OCI-LY7 (cell line): ENCODE measurements at regions not wholly inside any gene's neighbourhood (a gene's known extent, or its start where the extent isn't known, plus 50 kb on each side); places are given as distances from the start of the nearest gene placed in this dataset.

Experiments used
- EZH2phosphoT487 ChIP-seq: fragments of 200-600 bp; sonication (generic); IDR thresholded peaks from 2 replicates; pipeline ENCODE4 v1.6.1; 2018; ENCODE audit warnings: low read depth, borderline replicate concordance, mild to moderate bottlenecking, mixed run types, antibody characterized with exemption, low read length, moderate library complexity, mixed read lengths
- TF ChIP-seq, protein P1 (sequence below): fragments of 200-600 bp; sonication (generic); conservative IDR thresholded peaks from 2 replicates; pipeline ENCODE4 v1.5.1; 2014; ENCODE audit warnings: mild to moderate bottlenecking, antibody characterized with exemption, low read length, moderate library complexity, mixed read lengths

DNA sequence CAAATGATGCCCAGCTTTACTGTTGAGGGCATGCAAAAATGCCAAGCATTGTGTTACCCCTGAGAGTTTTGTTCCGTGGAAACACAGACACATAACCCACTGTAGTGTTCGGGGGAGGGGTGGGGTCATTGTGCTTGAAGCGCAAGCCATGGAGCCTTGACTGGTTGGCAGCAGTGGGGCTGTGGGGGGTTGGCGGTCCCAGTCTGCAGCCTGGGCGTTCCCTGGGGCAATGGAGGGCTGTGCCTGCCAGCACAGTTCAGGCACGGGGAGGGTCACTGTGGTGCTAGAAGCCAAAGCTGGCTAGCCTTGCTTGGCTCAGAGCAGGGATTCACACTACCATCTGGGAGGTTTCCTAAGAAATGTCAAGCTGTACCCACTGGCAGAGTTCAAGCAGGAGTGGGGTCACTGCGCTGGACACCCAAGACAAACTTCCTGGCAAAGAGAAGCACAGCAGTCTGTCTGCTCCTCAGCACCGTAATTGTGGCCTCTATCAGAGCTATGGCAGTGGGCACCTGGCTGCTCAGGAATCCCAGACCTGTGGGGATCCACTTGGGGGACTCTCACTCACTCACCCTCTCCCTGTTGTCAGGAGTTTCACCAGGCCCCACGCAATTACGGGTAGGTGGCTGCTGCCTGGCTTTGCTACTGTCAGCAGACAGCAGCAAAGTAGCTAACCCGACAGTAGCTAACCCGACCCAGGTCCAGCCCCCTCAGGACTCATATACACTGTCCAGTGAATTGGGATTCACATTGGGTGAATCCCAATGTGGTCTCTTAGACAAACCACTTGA is 292.4 kb downstream of the ZWINT start:
- TF ChIP-seq, protein P1, sequence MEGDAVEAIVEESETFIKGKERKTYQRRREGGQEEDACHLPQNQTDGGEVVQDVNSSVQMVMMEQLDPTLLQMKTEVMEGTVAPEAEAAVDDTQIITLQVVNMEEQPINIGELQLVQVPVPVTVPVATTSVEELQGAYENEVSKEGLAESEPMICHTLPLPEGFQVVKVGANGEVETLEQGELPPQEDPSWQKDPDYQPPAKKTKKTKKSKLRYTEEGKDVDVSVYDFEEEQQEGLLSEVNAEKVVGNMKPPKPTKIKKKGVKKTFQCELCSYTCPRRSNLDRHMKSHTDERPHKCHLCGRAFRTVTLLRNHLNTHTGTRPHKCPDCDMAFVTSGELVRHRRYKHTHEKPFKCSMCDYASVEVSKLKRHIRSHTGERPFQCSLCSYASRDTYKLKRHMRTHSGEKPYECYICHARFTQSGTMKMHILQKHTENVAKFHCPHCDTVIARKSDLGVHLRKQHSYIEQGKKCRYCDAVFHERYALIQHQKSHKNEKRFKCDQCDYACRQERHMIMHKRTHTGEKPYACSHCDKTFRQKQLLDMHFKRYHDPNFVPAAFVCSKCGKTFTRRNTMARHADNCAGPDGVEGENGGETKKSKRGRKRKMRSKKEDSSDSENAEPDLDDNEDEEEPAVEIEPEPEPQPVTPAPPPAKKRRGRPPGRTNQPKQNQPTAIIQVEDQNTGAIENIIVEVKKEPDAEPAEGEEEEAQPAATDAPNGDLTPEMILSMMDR = no peak
- TF ChIP-seq EZH2phosphoT487 = no peak
